ENCODE measurements at regions not wholly inside any gene's neighbourhood (a gene's known extent, or its start where the extent isn't known, plus 50 kb on each side); places are given as distances from the start of the nearest gene placed in this dataset.

DNA sequence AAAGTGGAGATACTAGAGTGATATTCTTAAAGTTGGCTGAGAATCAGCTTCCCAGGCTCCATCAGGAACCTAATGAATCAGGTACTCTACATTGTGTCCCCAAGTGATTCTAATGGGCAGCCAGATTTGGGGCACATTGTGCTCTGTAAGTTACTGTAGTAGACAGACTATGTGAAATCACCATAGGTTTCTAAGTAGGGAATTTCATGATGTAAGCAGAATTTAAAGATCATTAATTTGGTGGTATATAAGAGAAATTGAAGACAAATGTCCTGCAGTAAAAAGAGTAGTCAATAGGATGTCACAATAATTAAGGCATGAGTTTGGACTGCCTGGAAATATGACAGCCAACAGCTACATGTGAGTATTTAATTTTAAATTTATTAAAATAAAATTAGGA lies 602.4 kb upstream of the ACVR2A start:
- DNase-seq: no peak

DNA sequence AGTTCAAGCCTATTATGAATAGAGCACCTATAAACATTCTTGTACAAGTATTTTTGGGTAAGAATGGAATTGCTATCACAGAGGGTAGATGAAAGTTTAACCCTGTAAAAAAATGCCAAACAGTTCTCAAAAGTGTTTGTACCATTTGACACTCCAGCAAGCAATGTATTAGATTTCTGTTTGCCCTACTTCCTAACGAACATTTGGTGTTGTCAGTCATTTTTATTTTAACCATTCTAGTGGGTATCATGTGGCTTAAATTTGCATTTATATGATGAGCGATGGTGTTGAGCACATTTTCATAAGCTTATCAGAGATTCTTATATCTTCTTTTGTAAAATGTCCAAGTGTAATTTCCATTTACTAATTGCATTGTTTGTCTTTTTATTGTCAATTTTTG lies 608.2 kb upstream of the ACVR2A start:
- no peak for DNase-seq

DNA sequence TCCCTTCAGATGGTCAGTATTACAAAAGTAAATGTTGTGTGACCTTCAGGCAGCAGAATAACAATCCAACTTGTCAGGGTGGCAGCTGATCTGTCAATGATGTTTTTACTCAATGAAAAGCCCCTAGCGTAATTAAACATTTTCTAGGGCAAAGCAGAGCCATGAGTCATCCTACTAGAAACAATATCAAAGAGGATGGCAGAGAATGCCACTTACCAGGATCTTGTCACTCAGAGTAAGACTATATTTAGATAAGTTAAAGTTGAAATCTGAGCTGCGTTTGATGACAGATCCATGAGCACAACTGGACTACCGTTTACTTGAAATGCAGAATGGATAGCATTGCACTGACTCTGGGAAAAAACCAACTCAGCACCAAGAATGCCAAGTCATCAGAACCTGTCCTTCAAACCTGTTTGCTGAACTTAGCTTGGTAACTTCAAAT lies 612.6 kb upstream of the ACVR2A start:
- DNase-seq: no peak

DNA sequence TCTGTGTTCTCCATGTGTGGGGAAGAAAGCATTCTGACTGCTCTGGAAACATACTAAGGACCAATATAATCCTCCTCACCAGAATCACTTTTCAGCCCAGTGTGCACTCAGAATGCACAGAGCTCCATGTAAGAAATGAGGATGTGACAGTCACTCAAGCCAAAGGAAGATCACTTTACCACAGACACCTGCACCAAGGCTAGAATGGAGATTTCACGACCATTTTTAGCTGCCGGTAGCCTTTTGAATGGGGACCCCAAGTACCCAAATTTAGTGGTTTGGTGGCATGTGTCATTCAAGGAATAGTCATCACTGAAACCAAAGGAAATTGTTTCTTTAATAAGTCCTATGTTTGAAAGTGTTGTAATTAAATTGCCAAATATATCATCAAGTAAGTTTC lies 613.2 kb upstream of the ACVR2A start:
- no peak for DNase-seq

DNA sequence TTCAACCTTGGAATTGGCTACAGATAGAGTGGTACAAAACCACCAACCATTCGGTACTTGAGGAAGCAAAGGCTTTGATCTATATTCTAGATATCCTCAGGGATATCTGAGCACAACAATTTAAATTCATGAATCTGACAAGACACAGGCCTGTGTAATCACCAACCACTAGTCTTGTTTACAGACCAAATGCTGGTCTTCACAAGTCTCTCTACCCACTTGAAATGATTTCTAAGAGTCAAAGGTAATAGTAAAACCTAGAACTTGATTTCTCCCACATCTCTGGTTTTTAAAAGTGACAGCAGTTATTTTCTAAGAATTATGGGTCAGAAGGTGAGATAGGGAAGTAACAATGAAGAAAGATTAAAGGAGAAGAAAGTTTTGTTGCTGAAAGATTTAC lies 613.7 kb upstream of the ACVR2A start:
- no peak for DNase-seq

DNA sequence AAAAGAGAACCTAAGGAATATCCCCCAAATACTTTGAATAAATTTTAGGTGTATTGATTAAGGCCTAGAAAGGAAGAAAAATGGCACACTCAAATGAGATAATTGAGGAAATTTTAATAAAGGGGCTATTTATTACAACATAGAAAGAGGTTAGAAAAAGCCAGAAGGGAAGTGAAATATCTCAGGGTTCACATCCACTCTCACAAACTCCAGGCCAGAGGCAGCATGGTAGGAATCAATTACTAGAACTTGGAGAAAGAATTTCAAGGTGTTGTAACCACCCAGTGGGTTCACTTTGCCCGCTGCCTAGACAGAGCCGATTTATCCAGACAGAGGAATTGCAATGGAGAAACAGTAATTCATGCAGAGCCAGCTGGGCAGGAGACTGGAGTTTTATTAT lies 617.5 kb upstream of the ACVR2A start:
- DNase-seq: no peak

DNA sequence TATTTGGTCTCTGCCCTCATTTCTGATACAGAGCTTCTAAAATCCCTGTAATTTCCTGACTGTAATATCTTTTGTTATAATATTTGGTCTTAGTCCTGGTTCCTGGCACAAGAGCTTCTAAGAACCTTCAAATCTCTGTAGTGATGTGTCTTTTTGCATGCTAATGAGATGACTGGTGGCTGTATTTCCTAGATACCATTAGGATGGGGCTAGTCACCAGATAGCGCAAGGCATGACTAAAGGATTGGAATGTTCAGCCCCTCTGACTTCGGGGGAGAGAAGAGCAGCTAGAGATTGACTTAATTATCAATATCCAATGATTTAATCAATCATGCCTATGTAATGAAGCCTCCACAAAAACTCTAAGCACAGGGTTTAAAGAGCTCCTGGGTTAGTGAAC lies 620.8 kb upstream of the ACVR2A start:
- DNase-seq: no peak

DNA sequence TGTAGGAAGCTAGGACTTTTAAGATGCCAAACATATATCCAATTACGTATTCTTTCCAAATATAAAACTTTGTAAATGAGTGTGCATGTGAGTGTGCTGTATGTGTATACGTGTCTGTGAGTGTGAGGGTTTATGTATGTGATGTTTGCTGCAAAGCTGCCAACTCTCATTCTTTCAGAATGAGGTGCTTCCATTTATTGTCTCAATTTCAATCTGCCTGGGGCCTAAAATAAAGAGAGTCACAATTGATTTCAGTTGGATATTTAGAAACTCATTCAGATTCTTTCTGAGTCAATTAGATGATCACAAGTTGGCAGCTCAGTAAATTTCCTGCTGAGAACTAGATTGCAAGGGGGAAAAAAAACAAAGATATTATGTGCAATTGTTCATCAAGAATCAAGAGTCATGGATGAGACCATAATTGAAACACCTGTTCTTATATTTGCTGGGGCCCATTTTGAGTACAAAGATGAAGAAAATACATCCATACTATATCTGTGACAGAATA lies 621.2 kb upstream of the ACVR2A start:
- DNase-seq: no peak

DNA sequence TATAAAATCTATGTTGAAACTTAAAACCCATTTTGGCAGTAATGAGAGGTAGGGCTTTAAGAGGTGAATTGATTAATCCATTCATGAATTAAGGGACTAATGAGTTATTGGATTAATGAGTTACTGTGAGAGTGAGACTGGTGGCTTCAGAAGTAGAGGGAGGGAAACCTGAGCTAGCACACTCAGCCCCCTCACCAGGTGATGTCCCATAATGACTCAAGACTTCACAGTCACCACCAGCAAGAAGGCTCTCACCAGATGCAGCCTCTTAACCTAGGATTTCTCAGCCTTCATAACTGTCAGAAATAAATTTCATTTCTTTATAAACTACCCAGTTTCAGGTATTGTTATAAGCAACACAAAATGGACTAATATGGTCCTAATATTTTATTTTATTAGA lies 621.7 kb upstream of the ACVR2A start:
- DNase-seq: no peak

DNA sequence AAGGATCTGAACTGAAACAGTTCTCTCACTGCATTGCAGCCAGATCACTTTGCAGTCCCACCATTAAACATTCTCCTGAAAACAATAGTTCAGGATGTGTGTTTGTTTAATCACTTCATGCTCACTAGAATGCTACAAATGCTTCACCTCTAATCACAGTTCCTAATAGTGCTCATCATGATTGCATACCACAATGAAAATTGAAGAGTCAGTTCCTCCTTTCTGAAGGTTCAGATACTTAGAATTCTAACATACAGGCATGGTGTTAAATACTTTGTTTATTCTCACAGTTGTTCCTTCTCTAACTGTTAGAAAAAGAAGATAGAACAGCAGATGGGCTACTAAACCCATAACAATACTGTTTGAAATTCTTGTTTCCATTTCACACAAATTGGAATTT lies 622.3 kb upstream of the ACVR2A start:
- no peak for DNase-seq

DNA sequence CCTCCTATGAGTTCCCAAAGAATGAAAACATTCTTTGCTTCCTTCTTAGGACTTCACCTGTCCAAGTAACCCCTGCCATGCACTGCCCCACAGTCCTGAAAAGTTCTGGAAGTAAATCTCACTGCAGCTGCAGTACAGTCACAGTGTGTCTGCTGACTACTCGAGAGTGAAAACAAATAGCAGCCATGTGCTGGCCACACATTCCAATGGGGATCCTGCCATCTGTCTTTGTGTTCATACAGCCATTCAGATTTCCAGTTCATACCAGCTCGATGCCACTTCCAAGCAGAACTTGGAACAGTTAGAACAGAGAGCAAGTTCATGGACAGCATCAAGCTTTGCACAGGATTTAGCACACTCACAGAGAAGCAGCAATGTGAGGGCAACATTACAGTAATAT lies 629.9 kb upstream of the ACVR2A start:
- no peak for DNase-seq

DNA sequence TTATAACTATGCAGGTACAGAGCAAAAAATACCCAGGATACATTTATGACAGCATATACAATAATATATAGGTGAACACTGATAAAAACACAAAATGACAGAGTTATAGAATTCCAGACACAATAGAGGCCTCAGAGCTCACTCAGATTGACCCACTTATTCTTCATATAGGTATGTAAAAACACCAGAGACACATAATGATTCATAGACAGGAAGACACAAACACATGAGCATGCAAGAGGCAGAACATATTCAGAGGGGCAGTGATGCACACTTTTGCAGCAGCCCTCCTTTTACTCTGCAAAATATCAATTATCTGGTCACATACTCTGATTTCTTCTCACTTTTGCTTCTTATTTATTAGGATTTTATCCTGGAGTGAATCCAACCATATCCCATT lies 633.3 kb upstream of the ACVR2A start:
- no peak for DNase-seq

DNA sequence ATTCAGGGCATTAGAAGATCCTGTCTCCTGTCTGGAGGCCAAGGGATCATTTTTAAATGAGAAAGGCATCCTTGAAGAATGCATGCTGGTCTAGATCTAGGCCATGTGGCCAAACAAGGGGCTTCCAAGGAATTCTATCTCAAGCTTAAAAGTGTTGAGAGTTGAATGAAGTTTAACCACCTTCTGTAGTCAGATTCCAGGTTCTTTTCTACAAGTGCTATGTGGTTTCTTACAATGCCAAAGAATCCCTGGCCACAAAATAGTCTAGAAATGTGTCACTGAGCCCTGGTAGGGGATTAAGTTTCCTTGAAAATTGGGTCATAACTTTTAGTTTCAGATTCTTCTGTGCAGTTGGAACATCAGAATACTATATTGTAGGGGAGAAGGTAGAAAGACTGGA lies 640.7 kb upstream of the ACVR2A start:
- no peak for DNase-seq

DNA sequence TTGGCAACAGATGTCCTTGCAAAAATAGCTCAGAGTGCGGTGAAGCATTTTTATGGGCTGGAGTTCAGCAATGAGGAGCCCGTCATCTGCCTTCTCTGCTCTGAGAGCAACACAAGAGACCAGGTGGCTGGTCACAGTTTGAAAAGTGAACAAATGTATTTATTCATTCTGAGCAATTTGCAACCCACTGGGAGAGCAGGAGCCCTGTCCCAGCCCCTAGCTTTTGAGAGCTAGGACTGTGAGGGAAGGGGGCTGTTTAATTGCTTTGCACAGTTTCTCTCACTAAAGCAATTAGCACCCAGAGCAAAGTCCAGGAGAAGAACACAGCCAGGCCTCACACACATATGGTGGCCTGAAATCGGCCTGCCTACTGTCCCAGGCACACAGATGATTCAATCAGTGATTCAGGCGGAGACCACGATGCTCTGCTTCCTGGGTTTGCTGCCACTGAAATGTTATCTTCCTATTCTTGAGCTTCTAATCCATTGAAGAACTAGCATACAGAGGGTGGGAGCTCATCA lies 646.1 kb upstream of the ACVR2A start:
- DNase-seq: no peak

DNA sequence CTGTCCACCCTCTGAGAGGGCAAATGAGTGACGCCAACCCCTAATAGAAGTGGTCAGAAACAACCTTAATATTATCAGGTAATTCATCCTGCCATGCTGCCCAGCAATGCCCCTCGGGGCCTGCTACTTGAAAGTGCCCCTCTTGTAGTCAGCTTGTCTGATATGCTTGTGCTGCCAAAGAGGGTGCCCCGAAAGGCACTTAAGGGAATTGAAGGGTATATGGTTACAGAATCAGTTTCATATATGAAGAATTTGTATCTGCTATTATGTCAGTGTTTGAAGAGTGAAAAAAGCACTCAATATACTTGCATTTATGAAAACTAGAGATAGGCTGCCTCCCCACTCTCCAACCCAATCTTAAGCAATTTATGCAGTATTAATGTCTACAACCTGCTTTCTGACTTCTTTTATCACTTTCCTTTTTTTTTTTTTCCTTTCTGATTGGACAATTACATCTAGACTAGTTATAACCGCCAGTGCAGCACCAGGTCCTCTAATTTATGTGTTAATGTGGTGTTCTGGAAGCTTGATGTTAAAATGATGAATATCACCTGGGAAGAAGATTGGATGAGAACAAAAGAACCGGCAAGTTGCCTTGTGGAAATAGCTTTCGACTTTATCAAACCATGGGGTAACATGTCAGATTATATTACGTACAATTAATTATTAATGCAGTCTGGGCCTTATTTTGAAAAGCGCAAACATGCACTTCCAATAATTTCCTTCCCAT lies 646.9 kb upstream of the ACVR2A start:
- no peak for DNase-seq

DNA sequence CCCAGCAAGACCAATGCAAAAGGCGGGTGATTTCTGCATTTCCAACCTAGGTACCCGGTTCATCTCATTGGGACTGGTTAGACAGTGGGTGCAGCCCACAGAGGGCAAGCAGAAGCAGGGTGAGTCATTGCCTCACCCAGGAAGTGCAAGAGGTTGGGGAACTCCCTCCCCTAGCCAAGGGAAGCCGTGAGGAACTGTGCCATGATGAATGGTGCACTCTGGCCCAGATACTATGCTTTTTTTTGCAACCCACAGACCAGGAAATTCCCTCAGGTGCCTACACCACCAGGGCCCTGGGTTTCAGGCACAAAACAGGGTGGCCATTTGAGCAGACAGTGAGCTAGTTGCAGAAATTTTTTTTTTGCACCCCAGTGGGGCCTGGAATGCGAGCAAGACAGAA lies 662.6 kb upstream of the ACVR2A start:
- DNase-seq: no peak

DNA sequence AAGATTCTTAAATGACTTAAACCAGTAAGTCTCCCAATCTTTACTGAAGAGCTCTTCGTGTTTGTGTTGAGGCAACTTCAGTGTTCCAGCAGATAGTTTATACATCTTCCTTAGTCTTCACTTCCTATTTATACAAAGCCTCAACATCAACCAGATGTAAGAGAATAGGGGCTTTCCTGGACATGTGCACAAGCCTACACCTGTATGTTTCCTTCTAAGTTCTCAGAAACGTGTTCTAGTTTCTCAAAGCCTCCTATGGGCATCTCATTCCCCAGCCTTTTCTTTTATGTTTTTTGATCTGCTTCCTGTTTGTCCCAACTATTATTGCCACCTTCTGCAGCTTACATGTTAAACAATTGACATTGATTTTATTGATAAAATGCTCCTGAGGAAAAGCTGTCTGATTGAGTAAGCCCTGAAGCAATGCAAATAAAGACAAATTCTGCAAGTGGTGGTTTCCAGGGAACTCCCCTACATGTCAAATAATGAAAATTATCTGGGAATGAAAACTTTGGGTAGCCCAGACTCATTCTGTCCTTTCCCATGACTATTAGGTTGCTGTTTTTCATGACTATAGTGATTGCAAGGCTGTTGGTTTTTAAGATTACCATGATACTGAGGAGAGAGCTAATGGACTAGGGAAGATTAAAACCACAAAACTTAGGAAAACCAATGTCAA lies 663.3 kb upstream of the ACVR2A start:
- DNase-seq: no peak

DNA sequence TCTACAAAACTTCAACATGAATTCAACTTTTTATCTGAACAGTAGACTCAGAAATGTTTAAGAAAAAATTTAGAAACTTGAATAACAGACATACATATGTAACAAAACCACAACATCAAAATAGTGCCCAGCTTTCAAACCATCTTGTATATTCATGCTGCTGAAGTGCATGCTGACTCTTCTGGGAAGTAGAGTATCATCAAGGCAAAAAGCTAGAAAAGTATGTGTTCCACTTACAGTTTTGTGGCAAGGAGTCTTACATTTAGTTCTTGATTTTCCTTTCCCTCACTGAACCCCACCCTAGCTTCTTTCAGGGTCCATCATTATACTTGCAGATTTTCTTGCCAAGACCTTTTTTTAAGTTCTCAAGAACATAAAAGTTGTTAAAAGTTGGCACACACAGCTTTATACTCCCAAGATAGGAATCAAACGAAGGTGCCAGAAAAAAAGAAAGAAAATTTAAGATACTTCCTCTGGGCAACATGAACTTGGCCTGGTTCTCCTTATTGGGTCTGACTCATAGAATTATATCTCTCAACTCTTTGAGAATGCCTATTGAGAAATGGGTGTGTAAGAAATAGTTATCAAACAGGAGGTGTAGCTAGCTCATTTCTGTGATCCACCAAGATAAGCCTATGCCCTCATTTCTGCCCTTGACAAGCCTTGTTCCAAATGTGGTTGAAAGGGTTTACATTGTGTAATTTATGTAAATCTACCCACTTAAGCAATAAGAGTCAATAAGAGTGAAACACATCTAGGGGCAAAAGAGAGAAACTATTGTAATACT lies 667.6 kb upstream of the ACVR2A start:
- DNase-seq: no peak

DNA sequence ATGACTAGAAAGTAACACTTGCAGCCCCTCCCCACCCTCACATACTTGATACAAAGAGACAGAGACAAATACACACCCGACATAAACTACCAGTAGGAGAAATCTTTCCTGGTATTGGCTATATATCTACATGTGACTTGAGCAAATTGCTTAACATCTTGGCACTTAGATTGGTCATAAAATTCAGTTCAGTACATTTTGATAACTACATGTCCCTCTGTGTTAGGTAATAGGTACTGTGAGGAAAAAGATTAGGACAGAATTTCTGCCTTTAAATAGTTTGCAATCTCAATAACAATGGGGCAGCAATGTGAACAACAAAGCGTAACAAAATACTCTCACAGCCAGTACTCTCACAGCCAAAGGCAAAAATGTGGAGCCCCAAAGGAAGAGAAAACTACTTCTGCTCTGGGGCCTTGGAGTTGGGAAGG lies 670.0 kb upstream of the ACVR2A start:
- DNase-seq: no peak

DNA sequence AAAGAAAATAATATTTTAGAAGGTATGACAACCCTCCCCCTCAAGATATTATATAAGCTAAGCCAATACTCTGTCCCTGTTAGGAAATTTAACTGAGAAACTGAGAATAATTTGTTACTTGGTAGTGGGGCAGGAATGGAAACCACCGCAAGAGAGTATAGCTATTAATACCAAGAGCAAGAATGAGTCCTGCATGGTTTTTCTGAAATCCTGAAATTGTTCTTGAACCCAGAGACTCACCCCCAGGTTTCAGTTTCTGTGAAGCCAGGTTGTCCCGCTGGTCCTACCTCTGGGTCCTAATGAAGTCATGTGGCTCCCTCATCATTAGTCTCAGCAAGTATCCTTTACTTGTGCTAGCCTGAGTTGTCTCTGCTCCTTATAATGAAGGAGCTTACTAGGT lies 671.0 kb upstream of the ACVR2A start:
- DNase-seq: no peak

DNA sequence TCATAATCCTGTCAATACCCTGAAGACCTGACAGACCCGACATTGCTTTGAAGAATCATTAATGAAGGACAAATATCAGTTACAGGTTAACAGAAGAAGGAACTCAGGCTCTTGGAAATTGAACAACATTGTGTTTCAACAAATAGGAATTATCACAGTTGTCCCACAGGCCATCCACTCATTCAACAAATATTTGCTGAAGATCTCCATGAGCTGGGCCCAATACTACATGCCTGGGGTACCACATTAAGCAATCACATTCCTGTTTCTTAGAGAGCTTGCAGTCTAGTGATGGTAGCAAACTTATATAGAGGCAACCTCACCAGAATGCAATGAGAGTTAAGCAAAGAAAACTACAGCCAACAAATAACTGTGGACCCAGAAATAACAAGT lies 671.6 kb upstream of the ACVR2A start:
- no peak for DNase-seq

DNA sequence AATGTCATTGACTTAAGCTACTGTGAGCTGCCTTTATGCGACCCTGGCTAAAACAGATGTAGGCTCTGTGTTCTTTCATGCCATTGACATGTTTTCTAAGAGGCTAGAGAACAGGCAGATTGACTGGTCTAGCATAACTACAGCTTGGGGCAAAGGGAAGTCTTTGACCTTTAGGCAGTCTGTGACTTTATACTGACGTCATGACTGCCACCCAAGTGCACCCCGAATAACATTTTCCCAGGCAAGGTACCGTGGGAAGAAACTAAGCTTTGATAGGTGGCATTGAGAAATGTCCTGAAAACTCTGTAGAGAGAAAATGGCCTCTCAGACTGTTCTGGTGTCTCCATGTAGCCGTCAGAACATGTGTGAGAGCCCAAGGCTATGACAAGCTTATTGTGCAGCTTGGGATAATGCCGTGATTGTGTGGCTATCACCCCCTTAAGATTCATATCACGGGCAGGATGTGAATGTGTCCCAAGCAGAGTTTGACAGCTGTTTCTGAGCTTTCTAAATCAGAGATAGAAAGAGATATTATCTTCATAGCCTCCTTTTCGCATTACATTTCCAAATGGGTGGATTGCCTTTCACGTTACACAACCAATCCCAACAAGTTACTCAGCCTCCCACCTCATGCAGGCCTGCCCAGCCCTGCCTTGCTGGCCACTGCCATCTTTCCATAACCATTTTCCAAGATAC lies 672.2 kb upstream of the ACVR2A start:
- no peak for DNase-seq

DNA sequence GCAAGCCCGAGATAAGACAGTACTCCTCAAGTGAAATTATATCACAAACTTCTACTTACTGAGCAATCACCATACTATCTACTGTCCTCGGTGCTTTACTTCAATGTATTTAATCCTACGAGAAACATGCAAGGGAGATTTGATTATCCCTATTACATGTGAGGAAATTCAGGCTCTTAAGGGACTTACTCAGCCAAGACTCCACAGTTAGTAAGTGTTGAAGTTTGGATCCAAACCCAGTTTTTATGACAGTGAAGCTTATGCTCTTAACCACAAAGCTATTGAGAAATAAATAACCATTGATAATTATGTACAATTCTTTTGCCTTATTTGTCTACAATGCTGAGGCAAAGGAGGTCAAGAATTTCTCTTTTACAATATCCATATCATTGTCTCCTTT lies 672.9 kb upstream of the ACVR2A start:
- no peak for DNase-seq

All from GOT3 (cell line).